ENCODE measurements at regions not wholly inside any gene's neighbourhood (a gene's known extent, or its start where the extent isn't known, plus 50 kb on each side); places are given as distances from the start of the nearest gene placed in this dataset.
"Not testable (repeated sequence)": the region's sequence is repeated elsewhere in the genome, so short reads cannot be mapped to it uniquely, and the experiment has no call there.

DNA sequence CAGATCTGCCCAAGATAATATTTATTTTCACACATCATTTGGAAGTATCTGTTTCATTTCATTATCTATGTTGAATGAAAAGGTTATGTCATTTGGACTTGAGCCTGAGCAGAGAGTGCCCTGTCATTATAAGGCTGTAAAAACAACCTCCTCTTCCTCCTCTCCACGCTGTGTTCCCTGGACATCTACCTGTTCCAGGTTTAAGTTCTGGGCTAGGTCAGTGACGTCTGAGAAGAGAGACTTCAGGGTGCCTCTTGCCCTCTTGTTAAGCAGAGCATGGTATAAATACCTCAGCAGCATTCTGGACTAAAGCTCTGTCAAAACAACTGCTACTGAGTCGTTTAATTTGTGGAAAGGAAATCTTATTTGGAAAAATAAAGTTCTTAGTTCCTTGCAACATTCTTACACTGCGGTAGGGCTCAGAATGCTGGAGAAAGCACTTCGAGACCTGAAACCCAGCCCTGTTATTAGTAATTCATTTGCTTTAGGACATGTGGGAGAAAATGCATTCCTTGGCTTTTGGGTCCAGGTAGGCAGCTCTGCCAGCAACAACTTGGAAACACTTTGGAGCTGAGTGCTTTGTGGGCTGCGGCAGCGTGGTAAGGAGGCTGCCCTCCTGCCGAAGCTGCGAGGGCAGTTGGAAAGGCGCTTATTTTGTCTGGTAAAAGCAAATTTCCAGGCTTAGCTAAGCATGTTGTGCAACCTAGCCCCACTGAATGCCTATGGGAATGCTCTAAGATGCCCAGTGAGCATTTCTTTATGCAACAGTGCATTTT lies 91.8 kb upstream of the NEDD4L start:
- no peak for DNase-seq

DNA sequence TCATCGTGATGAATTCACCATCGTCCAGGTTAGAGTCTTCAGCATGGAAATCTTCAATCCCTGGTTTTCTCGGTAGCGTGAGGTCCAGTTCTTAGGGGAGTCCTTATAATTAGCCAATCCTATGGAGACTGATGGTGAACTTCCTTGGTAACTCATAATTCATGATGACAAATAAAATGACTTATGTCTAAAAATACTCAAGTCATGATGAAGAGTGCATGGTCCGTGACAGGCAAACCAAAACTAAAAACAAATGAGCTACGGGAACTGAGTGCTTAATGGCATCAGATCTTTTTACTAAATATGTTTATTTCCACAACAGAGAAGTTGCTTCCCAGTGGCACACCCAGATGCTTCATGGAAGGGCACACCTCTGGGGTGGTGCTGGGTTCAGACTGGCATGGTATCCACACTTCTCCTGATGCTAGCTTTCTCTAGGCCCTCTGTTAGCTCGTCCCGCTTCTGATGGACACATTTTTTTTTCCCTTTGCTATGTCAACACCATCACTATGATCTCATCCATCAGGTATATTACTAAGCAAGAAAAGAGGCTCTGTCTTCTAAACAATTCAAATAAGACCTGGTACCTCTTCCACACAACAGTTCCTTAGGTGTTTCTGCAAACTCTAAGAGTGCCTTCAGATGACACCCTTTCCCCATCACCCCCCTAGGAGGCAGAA lies 92.8 kb upstream of the NEDD4L start:
- no peak for DNase-seq

DNA sequence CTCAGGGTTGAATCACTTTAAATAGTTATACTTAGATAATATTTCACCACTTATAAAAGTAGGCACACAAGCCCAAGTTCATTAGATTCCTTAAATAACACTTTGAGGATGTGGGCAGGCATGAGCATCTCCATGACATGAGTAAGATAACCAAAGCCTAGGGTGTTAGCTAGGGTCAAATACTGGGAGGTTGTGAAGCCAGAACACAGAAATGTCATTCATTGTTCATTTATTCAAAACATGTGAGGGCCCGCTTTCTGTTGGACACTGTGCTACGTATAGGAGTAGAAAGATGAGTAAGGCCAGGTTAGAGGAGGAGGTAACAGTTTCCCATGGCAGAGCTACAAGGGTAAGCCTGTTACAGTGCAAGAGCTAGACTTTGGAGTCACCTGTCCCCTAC lies 93.5 kb upstream of the NEDD4L start:
- no peak for DNase-seq

DNA sequence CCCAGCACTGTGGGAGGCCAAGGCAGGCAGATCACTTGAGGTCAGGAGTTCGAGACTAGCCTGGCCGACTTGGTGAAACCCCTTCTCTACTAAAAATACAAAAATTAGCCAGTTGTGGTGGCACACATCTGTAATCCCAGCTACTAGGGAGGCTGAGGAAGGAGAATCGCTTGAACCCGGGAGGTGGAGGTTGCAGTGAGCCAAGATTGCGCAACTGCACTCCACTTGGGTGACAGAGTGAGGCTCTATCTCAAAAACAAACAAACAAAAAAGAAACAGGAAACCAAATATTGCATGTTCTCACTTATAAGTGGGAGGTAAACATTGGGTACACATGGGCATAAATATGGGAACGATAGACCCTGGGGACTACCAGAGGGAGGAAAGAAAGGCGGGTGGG lies 94.7 kb upstream of the NEDD4L start:
- not testable (repeated sequence) for DNase-seq

DNA sequence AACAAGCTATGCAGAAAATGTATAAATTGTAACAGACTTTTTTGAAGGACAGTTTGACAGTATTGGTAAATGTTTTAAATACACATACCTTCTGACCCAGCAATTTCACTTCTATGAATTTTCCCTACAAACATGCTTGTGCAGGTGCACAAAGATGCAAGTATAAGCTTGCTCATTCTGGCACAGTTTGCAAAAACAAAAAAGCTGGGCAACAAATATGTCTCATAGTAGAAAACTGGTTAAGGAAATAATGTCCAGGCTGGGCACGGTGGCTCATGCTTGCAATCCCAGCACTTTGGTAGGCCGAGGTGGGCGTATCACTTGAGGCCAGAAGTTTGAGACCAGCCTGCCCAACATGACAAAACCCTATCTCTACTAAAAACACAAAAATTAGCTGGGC lies 96.9 kb upstream of the NEDD4L start:
- DNase-seq = no peak

DNA sequence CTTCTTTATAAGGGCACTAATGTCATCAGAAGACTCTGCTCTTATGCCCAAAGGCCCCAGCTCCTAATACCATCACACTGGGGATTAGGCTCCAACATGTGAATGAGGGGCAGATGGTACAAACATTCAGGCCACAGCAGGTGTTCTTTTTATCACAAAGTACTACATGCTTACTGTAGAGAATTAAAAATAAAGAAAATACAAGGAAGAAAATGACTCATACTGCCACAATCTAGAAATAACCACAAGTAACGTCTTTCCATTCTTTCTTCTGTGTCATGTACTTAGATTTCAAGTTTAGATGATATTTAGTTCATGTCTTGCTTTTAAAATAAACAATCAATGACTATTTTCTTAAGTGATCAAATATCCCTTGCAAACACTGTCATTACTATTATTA lies 100.3 kb upstream of the NEDD4L start:
- DNase-seq = no peak

DNA sequence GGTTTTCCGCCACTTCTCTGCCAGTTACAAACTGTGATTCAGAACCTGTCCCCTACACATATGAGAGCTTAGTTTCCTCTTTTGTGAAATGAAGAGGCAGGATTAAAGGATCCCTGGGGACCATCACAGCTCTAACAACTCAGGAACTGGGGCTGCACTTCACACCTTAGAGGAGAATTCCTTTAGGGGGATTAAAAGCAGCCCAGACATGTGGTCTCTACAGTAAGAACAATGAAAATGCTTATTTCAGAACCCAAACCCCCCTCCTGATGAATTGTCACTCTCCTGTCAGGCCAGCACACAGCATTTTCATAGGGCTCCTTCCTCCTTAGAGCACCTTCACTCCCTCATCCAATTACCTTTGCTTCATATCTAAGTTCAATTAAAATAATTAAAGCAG lies 101.5 kb upstream of the NEDD4L start:
- DNase-seq = no peak

DNA sequence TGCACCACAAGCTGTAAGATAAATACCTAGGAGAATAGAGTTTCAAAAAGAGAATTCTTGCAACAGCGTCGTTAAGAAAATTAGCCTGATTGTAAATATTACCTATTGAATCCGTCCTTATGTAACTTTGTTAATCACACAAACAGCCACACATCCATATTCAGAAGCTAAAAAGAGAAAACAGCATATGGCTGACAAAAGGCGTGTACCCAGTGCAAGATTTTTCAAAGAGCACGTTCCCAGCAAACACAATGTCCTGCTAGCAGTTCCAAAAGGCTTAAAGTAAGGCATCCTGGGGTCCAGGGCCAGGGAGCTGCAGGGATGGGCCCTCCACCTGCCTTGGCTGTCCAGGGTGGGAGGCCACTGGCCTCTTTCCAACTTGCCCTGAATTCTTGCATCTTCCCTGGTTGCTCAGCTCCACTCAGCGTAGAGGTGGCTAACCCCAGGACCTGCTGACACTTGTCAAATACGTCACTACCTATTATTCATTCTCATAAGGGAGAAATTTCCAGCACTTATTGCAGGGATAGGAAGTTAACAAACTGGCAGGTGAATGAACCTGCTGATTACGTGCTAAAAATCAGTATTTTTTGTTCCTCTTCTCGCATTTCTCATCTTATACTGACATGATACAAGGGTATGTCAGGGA lies 102.1 kb upstream of the NEDD4L start:
- no peak for DNase-seq

DNA sequence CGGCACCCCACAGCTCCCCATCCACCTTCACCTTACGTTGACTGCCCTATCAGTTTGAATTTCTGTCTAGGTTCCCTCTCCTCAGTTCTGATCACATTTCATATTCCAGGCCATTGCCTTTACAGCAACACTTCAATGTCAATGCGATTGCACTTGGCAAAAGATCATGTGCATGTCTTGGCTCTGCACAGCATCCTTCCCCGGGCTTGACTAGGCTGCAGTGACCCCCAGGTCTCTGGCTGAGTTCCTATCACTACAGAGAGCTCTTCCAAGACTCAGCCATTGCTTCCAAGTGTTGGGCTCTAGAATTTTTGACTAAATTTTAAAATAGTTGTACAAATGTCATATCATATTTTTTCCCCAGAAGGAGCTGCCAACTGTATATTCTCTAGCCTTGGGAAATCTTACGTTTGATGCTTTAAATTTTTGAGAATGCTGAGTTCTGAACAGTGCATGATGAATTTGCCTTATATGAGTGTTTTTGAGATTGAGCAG lies 103.8 kb upstream of the NEDD4L start:
- no peak for DNase-seq

DNA sequence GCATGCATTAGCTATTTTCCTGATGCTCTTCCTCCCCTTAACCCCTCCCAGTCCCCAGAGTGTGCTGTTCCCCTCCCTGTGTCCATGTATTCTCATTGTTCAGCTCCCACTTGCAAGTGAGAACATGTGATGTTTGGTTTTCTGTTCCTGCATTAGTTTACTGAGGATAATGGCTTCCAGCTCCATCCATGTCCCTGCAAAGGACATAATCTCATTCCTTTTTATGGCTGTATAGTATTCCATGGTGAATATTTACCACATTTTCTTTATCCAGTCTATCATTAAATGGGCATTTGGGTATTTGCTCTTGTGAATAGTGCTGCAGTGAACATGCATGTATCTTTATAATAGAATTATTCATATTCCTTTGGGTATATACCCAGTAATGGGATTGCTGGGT lies 109.7 kb upstream of the NEDD4L start:
- DNase-seq = not testable (repeated sequence)

DNA sequence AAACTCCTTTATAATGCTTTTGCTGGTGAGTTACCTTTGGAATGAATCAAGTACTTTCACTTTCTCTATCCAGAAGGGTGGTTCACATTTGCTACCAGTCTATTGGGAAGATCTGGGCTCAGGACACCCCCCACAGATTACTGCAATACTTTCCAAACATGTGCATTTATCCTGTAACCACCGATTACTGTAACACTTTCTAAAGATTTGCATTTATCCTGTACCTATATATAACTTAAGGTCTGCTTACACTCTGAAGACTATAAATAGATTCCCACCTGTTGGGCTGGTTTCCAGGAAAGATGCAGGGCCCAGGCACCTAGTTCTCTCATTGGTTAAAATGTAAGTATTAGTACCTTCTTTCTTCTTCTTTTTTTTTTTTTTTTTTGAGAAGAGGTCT lies 113.0 kb upstream of the NEDD4L start:
- no peak for DNase-seq

DNA sequence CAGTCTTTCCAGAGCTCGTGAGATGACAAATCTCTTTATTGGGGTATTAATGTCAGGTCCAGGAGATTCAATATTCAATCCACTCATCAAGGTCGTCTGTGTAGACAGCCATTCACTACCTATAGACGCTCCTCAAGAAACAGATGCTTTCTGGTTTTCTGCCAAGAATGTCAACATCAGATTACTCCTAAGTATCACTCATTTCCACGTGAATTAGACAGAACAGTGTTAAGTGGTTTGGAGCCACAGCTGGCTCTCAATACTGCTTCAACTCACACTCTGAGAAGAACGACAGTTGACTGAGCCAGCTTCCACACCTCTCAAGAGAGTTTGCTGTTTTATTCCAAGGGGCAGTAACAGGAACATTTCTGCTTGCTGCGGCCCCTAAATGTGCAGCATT lies 113.5 kb upstream of the NEDD4L start:
- DNase-seq = no peak

DNA sequence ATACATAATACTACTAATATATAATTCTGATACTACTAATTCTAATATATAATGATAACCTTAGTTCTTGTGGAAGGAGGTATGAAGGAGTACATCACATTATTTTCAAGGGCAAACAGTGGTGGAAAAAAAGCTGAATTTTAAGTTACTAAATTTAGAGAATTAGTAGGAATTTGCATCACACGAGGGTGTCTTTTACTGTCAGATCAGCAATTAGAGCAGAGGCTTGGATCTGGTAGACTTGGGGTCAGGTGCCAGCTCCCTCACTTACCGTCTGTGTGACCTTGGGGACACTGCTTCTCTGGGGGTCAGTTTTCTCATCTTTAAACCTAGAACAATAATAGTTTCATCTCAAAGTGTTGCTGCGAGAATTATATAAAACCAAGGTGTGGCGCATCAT lies 114.1 kb upstream of the NEDD4L start:
- DNase-seq = no peak

DNA sequence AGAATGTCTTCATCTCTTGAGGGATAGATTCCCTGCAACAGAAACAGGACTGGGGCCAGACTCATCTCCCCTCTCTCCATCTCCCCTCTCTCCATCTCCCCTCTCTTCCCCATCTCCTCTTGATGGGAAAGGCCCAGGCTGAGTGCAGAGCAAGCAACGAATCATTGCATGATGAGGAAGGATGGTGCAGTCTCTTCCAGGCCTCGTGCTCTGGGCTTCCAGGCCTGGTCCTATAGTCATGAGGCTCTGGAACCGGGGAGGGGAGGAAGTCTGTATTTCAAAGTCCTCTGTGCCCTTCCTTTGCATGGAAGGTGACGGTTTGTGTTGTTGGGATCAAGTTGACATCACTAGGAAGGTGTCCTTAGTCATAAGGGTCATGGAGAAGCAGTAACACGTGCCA lies 115.6 kb upstream of the NEDD4L start:
- no peak for DNase-seq

DNA sequence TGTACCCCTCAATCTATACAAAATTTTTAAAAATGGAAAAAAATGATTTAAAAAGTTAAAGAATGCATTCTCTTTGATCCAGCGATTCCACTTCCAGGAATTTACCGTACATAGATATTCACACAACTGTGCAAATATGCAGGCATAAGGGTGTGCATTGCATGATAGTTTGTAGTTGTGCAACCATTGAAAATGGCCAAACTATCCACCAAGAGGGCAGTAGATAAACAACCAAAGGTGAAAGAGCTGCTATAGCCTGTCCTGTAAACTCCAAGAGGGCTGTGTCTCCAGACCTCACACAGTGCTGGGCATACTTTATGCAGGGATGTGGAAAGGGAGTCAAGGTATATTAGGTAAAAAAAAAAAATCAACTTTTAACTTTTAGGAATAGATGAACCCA lies 116.5 kb upstream of the NEDD4L start:
- no peak for DNase-seq

DNA sequence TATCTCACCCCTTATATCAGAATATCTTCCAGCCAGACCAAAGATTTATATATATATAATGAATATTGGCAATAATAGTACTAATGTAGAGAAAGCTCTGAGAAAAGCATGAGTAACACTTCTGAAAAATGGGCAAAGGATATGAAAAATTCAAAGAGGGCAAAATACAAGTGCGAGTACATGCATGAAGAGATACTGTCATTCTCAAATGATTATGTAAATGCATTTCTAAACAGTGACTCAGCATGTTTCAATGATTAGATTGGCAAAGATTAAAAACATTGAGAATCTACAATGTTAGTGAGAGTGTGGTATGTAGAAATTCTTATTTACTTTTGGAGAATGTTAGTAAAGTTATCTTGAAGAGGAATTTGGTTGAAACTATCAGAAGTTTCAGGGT lies 118.3 kb upstream of the NEDD4L start:
- DNase-seq = no peak

DNA sequence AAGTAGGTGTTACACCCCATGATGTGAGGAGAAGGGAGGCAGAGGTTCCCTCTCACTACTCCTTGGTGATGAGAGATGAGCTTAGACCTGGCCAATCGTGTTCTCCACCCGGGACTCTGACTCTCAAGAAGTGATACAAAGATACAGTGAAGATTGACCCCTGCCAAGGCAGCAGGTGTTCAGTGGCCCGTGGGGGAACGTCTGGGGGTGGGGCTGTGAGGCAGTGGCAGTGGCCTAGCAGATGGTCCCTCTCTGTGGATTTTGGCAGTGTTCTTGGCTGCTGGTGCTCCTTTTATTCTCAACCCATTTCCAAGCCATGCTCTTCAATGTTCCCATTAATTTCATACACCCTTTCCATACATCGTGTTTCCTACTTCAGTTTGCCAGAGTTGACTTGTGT lies 120.4 kb upstream of the NEDD4L start:
- no peak for DNase-seq

DNA sequence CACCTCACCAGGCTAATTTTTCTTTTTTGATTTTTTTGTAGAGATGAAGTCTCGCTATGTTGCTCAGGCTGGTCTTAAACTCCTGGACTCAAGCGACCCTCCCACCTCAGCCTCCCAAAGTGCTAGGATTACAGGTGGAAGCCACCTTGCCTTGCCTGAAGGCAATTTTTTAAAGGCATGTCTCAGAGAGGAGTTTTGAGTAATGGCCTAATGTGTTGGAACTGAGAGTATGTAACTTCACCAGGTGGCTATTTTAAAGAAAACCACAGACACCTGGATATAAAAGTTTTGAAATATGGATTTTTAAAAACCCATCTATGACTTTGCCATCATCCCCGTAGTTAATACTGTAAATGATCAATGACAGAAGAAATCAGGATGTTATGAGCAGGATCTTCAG lies 119.8 kb upstream of the ATP8B1 start:
- no peak for DNase-seq

DNA sequence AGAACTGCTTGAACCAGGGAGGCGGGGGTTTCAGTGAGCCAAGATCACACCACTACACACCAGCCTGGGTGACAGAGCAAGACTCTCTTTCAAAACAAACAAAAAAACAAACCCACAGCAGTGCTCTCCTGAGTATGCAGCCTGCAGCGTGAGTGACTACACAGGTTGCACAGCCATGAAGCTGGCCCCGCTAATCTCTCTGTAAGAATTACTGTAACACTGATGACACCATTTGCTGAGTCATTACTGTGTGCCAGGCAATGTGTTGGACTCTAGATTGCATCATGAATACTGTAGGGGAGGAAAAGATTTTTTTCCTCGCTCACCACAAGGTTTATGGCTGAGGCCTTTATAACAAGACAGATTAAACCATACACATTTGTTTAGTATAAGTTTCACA lies 118.6 kb upstream of the ATP8B1 start:
- no peak for DNase-seq

DNA sequence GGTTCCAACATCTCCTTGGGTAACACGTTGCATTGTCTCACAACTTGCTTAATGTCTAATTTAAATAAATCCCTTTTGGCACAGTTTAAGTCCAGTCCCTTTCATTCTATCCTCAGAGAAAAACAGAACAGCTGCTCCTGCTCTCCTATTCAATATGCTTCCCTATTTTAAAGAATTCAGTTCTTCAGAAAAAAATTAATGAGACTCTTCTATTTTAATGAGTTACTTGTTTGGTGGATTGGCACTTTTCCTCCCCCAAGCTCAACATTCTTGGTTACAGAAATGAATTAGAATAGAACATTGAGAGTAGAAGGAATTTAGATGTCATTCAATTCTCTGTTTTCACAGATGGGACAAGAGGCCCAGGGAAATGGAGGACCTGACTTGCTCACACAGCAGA lies 116.9 kb upstream of the ATP8B1 start:
- DNase-seq = no peak

DNA sequence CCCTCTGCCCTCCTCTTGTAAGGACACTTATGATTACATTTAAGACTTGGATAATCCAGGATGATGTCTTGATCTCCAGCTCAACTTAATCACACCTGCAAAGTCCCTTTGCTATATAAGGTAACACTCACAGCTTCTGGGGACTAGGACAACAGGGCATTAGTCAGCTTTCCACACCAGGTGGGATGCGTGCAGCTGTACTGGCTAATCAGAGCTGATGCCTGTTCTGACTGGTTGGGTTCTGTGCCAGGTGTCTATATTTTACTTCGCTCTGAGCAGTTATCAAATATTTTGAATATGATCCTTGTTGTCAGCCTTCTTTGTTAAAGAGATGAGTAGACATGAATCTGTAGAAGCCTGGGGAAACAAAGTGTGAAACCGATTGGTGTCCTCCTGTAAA lies 115.5 kb upstream of the ATP8B1 start:
- no peak for DNase-seq

DNA sequence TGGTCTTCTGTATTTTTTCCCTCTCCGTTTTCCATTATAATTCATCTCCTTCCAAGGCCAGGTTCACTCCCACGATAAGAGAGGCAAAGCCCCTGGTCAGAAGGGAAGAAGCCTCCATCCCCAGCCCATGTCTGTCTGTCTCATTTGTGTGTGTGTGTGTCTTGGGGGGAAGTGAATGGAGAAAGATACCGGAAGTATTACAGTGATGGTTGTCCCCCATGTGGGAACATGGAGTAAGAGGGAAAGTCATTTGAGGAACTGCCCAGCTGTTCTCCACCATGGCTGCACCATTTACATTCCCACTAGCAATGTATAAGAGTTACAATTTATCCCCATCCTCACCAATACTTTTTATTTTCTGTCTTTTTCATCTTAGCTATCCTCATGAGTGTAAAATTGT lies 113.6 kb upstream of the ATP8B1 start:
- no peak for DNase-seq

DNA sequence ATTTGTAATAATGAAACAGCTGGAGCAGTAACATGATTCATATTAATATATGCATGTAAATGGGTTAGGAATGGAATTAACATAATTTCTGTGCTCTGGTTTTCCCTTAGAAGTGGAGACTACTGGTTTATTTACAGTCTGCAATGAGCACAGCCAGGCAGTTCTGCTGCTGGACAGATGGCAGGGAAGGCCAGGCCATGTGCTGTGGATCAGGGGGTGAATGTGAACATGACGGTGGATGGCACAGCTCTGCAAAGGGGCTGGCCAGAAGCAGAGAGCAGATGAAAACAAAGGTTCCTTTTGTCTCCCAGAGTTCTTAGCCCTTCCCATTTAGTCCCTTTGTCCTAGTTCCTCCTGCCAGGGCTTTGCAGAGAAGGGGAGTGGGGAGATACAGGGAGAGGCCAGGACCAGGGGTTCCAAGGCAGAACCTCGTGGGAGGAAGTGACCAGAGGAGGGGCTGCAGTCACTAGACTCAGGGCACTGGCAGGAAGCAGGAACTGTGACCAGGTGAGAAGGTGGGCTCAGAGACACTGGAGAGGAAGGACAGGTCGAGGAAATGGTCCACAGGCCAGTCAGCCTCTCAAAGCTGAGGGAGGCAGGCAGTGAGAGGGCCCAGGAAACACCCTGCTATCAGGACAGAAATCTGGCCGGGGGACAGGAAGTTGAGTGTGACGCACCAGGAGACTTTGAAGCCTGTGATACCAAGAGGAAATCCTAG lies 112.9 kb upstream of the ATP8B1 start:
- peak; percentile 70 for DNase-seq

DNA sequence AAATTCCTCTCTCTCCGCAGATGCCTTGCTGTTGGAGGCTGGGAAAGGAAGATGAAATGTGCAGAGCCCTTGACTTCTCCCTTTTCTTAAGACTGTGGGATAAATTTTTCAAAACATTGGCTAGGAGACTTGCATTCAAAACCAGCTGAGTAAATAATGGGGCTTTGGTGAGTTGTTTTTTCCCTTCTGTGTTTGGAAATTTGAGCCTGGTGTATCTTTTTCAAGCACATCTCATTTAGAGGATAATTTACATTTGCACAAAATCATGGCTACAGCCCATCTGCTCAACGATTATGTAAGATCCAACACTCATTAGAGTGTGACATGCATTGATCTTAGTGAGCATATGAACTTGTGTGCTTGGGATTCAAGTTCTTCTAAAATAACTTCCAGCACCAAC lies 112.1 kb upstream of the ATP8B1 start:
- DNase-seq = peak; percentile 16

Measured in retina (tissue), 1 donor.